Activated B cell treated with CpG ODN at 0.5 μM for 24 hours (primary cell): ENCODE measurements at regions not wholly inside any gene's neighbourhood (a gene's known extent, or its start where the extent isn't known, plus 50 kb on each side); places are given as distances from the start of the nearest gene placed in this dataset.

Experiments
- ATAC-seq: fragments of 200-7000 bp; cut with Tn5 transposase; one replicate; pipeline ENCODE4 v1.10.0; 2021; ENCODE audit warnings: low read depth, mild to moderate bottlenecking, moderate library complexity
- CTCF ChIA-PET: fragments of 350-600 bp; sonication (Branson Sonifier 250); formaldehyde crosslinking; loops from one replicate; lab custom pipeline; 2021; ENCODE audit warnings: antibody characterized with exemption; lab: Charles Lee
- POLR2A ChIA-PET: fragments of 350-600 bp; sonication (Branson Sonifier 250); formaldehyde crosslinking; loops from one replicate; lab custom pipeline; 2021; ENCODE audit warnings: antibody characterized with exemption; lab: Charles Lee
- DNase-seq: peaks from one replicate; pipeline ENCODE4 v3.0.0; 2022
- H3K27ac Mint-ChIP-seq: one replicate; pipeline ENCODE4 v1.8.0; 2020; ENCODE audit warnings: mixed read lengths
- H3K27me3 Mint-ChIP-seq: one replicate; pipeline ENCODE4 v1.8.0; 2021; ENCODE audit warnings: mixed read lengths
- H3K36me3 Mint-ChIP-seq: one replicate; pipeline ENCODE4 v1.8.0; 2021; ENCODE audit warnings: low read depth, mixed read lengths
- H3K4me1 Mint-ChIP-seq: one replicate; pipeline ENCODE4 v1.8.0; 2021; ENCODE audit warnings: mixed read lengths
- H3K4me3 Mint-ChIP-seq: one replicate; pipeline ENCODE4 v1.8.0; 2020; ENCODE audit warnings: mild to moderate bottlenecking, mixed read lengths
- H3K9me3 Mint-ChIP-seq: one replicate; pipeline ENCODE4 v1.8.0; 2020; ENCODE audit warnings: mixed read lengths
- CTCF ChIP-seq: fragments of 200-600 bp; IDR thresholded peaks from one replicate; pipeline ENCODE4 v1.8.0; 2022; ENCODE audit warnings: antibody characterized with exemption, mild to moderate bottlenecking
- intact Hi-C: fragments of 100-400 bp; cut with micrococcal nuclease; formaldehyde crosslinking; loops from one replicate; pipeline ENCODE4 v1.15.1; 2024

GRCh38 chrX:95325185-95325584, 1359.5 kb upstream of the DIAPH2 start:
- ATAC-seq (no peak), DNase-seq (no peak)
- Mint-ChIP-seq H3K4me1 (no peaks in the 10 kb centered on the region), H3K27ac (no peak overlapping the region), H3K36me3 (no peaks in the 10 kb centered on the region), H3K9me3 (no peaks in the 10 kb centered on the region), H3K4me3 (no peak overlapping the region), H3K27me3 (no peaks in the 10 kb centered on the region)
- ChIA-PET CTCF (no interaction called here), POLR2A (no interaction called here)
- intact Hi-C loops = no loop called here
- TF ChIP-seq CTCF = no peak

- TF ChIP-seq CTCF = no peak
- no peak overlapping the region for H3K4me3 Mint-ChIP-seq
- POLR2A ChIA-PET = no interaction called here
- H3K36me3 Mint-ChIP-seq = no peaks in the 10 kb centered on the region
- no peaks in the 10 kb centered on the region for H3K9me3 Mint-ChIP-seq
- no peak for DNase-seq
- intact Hi-C loops = no loop called here
- H3K27ac Mint-ChIP-seq = no peak overlapping the region
- no peaks in the 10 kb centered on the region for H3K4me1 Mint-ChIP-seq
- ATAC-seq = no peak
- no peaks in the 10 kb centered on the region for H3K27me3 Mint-ChIP-seq
- CTCF ChIA-PET = no interaction called here
These were observed 1354.3 kb upstream of the DIAPH2 start for GRCh38 chrX:95330292-95330691.

GRCh38 chrX:95332530-95332929, 1352.1 kb upstream of the DIAPH2 start:
- DNase-seq (no peak), ATAC-seq (no peak)
- Mint-ChIP-seq H3K27ac (no peak overlapping the region), H3K9me3 (no peaks in the 10 kb centered on the region), H3K36me3 (no peaks in the 10 kb centered on the region), H3K27me3 (no peaks in the 10 kb centered on the region), H3K4me3 (no peak overlapping the region), H3K4me1 (no peaks in the 10 kb centered on the region)
- no peak for TF ChIP-seq CTCF
- intact Hi-C loops = no loop called here
- POLR2A ChIA-PET = no interaction called here
- CTCF ChIA-PET = no interaction called here

GRCh38 chrX:95346856-95347255, 1337.8 kb upstream of the DIAPH2 start:
- Mint-ChIP-seq H3K9me3 (no peaks in the 10 kb centered on the region), H3K27me3 (no peaks in the 10 kb centered on the region), H3K4me1 (no peaks in the 10 kb centered on the region), H3K36me3 (no peaks in the 10 kb centered on the region), H3K4me3 (no peak overlapping the region), H3K27ac (no peak overlapping the region)
- ATAC-seq (no peak), DNase-seq (no peak)
- intact Hi-C loops = no loop called here
- ChIA-PET POLR2A (no interaction called here), CTCF (no interaction called here)
- no peak for TF ChIP-seq CTCF

GRCh38 chrX:95350774-95351488, 1333.7 kb upstream of the DIAPH2 start:
- H3K4me3 Mint-ChIP-seq = no peak overlapping the region
- no peak for TF ChIP-seq CTCF

More at GRCh38 chrX:95350774-95351488, 1333.7 kb upstream of the DIAPH2 start:
- ChIA-PET POLR2A (no interaction called here), CTCF (no interaction called here)
- intact Hi-C loops = no loop called here
- no peaks in the 10 kb centered on the region for H3K27me3 Mint-ChIP-seq
- DNase-seq (no peak), ATAC-seq (no peak)
- no peaks in the 10 kb centered on the region for H3K36me3 Mint-ChIP-seq
- no peaks in the 10 kb centered on the region for H3K4me1 Mint-ChIP-seq
- H3K9me3 Mint-ChIP-seq = no peaks in the 10 kb centered on the region
- no peak overlapping the region for H3K27ac Mint-ChIP-seq
